ENCODE measurements at regions not wholly inside any gene's neighbourhood (a gene's known extent, or its start where the extent isn't known, plus 50 kb on each side); places are given as distances from the start of the nearest gene placed in this dataset.
"Not testable (repeated sequence)": the region's sequence is repeated elsewhere in the genome, so short reads cannot be mapped to it uniquely, and the experiment has no call there.

- intact Hi-C loops (cut with DNase I), result loop anchor here (5.0 kb wide), 2 partner anchors 158 to 257 kb away; partner anchors contain the start of genes ARMC5 and ZNF267
- no peak for DNase-seq (ENCODE audit: low spot score)
These were observed 159.4 kb upstream of the ZNF267 start for GRCh38 chr16:31713945-31714902.

- intact Hi-C loops (cut with DNase I), result loop anchor here (5.0 kb wide), 2 partner anchors 157 to 258 kb away; partner anchors contain the start of genes ARMC5 and ZNF267
- DNase-seq (ENCODE audit: low spot score), result no peak
These were observed 158.6 kb upstream of the ZNF267 start for GRCh38 chr16:31714903-31715504.

- intact Hi-C loops (cut with DNase I), result no loop called here
- DNase-seq (ENCODE audit: low spot score), result no peak
These were observed 157.7 kb upstream of the ZNF267 start for GRCh38 chr16:31715915-31716314.

- intact Hi-C loops (cut with DNase I), result no loop called here
- no peak for DNase-seq (ENCODE audit: low spot score)
These were observed 154.6 kb upstream of the ZNF267 start for GRCh38 chr16:31718998-31719397.

GRCh38 chr16:31727553-31727952 is 146.1 kb upstream of the ZNF267 start:
- intact Hi-C loops (cut with DNase I), result no loop called here
- no peak for DNase-seq (ENCODE audit: low spot score)

DNA sequence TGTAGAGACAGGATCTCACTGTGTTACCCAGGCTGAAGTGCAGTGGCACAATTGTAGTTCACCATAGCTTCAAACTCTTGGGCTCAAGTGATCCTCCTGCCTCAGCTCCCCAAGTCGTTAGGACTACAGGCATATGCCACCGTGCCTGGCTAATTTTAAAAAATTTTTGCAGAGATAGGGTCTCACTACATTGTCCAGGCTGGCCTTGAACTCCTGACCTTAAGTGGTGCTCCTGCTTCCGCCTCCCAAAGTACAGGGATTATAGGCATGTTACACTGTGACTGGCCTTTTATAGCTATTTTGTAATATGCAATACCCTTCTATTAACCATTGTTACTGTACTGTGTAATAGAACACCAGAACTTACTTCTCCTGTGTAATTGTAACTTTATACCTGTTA is 139.3 kb upstream of the ZNF267 start:
- DNase-seq (ENCODE audit: low spot score), result no peak
- intact Hi-C loops (cut with DNase I), result no loop called here

DNA sequence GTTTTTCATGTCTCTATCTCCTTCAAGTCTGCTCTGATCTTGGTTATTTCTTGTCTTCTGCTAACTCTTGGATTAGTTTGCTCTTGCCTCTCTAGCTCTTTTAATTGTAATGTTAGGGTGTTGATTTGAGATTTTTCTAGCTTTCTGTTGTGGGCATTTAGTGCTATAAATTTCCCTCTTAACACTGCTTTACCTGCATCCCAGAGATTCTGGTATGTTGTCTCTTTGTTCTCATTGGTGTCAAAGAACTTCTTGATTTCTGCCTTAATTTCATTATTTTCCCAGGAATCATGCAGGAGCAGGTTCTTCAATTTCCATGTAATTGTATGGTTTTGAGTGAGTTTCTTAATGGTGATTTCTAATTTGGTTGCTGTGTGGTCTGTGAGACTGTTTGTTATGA is 128.5 kb upstream of the ZNF267 start:
- intact Hi-C loops (cut with DNase I); DNase-seq (ENCODE audit: low spot score): not testable (repeated sequence)

DNA sequence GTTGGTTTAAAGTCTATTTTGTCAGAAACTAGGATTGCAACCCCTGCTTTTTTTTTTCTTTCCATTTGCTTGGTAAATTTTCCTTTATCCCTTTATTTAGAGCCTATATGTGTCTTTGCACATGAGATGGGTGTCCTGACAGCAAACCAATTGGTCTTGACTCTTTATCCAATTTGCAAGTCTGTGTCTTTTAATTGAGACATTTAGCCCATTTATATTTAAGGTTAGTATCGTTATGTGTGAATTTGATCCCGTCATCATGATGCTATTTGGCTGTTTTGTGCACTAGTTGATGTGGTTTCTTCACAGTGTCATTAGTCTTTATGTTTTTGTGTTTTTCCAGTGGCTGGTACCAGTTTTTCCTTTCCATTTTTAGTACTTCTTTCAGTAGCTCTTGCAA is 127.7 kb upstream of the ZNF267 start:
- intact Hi-C loops (cut with DNase I), result no loop called here
- no peak for DNase-seq (ENCODE audit: low spot score)

- DNase-seq (ENCODE audit: low spot score), result no peak
These were observed 118.5 kb upstream of the ZNF267 start for GRCh38 chr16:31754998-31755615.

DNA sequence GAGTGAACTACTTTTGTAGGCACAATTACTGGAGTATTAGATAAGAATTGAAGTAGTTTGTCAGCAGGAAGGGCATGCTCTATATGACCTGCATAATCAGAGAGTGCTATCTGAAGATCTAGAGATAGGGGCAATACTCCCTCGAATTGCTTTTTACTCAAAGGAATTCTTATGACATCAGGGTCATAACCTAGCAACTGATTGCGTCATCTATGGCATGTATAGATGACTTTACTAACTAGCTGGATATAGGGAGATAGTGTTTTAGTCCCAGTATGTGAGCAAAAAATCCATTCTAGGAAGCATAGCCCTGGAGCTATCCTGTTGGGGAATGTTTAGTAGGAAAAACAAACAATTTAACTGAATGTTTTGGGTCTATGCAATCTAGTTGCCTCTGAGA is 109.5 kb upstream of the ZNF267 start:
- intact Hi-C loops (cut with DNase I), result no loop called here
- DNase-seq (ENCODE audit: low spot score), result no peak

More at GRCh38 chr16:31754998-31755615, 118.5 kb upstream of the ZNF267 start:
- intact Hi-C loops (cut with DNase I), result no loop called here

GRCh38 chr16:31767267-31767666 is 106.3 kb upstream of the ZNF267 start:
- intact Hi-C loops (cut with DNase I), result no loop called here
- DNase-seq (ENCODE audit: low spot score), result no peak

DNA sequence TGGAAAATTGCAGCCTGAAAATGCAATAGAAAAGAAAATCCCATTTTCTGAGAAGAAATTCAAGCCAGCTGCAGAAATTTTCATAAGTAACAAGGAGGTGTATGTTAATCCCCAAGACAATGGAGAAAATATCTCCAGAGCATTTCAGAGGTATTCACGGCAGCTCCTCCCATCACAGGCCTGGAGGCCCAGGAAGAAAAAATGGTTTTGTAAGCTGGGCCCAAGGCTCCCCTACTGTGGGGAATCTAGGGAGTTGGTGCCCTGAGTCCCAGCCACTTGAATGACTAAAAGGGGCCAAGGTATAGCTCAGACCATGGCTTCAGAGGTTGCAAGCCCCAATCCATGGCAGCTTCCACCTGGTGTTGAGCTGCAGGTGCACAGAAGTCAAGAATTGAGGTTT is 93.3 kb upstream of the ZNF267 start:
- intact Hi-C loops (cut with DNase I), result no loop called here
- no peak for DNase-seq (ENCODE audit: low spot score)

DNA sequence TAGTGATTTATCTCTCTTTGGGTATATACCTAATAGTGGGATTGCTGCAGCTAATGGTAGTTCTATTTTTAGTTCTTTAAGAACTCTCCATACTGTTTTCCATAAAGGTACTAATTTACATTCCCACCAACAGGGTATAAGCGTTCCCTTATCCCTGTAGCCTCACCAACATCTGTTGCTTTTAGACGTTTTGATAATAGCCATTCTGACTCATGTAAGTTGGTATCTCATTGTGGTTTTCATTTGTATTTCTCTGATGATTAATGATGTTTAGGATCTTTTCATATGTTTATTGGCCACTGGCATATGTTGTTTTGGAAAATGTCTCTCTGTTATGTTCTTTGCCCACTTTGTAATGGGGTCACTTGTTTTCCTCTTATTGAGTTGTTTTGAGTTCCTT is 88.5 kb upstream of the ZNF267 start:
- no peak for DNase-seq (ENCODE audit: low spot score)
- intact Hi-C loops (cut with DNase I), result no loop called here

GRCh38 chr16:31807086-31807485 is 66.5 kb upstream of the ZNF267 start:
- no peak for DNase-seq (ENCODE audit: low spot score)
- intact Hi-C loops (cut with DNase I), result no loop called here

DNA sequence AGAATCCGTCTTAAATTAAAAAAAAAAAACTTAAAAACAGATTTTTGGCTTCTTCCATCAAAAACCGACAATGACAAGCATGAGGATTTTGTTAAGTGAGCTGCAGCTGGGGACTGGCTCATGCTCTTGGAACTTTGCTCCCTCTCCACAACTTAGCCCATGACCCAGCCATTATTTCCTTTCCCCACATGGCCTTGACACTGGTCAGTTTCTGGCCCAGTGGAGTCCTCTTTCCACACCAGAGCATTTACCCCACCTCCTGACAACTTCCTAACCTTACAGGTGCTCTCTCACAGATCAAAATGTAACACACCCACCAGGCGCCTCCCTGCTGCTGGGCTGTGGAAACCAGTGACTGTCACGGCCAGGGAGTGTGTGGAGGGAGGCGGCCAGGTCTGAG is 62.7 kb upstream of the ZNF267 start:
- intact Hi-C loops (cut with DNase I), result no loop called here
- DNase-seq (ENCODE audit: low spot score), result no peak

GRCh38 chr16:31816141-31816540 is 57.5 kb upstream of the ZNF267 start:
- intact Hi-C loops (cut with DNase I); DNase-seq (ENCODE audit: low spot score): not testable (repeated sequence)

DNA sequence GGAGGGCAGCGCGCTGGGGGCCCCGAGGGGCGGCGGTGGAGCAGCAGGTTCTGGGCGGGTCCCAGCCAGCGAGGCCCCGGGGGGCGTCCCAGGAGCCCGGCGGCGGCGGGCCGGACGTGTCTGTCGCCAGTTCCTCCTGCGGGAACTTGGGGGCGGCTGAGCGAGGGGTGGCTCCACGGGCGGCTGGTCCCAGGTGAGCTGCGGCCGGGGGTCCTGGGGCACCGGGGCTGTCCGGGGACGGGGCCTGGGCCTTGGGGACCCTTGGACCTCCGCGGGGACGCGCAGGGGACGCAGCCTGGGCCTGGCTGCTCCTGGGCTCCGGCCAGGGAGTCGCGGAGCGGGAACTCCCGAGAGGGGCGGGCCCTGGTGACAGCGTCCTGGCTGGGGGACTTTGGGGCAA is 54.2 kb upstream of the ZNF267 start:
- intact Hi-C loops (cut with DNase I), result no loop called here
- no peak for DNase-seq (ENCODE audit: low spot score)

GRCh38 chr16:31819948-31820347 is 53.7 kb upstream of the ZNF267 start:
- intact Hi-C loops (cut with DNase I), result no loop called here
- DNase-seq (ENCODE audit: low spot score), result no peak

Data from cardiac septum (tissue), 1 donor.